CD4-positive, alpha-beta T cell (primary cell): ENCODE measurements at regions not wholly inside any gene's neighbourhood (a gene's known extent, or its start where the extent isn't known, plus 50 kb on each side); places are given as distances from the start of the nearest gene placed in this dataset.

Experiments used
- ATAC-seq: fragments of 200-7000 bp; cut with Tn5 transposase; one replicate; pipeline ENCODE4 v1.10.0; 2022; ENCODE audit warnings: mild to moderate bottlenecking; ENCODE audit not compliant: poor library complexity
- CTCF ChIA-PET: fragments of 350-600 bp; sonication (Branson Sonifier 250); formaldehyde crosslinking; loops from one replicate; lab custom pipeline; 2021; ENCODE audit warnings: antibody characterized with exemption, inconsistent platforms; lab: Charles Lee
- POLR2A ChIA-PET: fragments of 350-600 bp; sonication (Branson Sonifier 250); formaldehyde crosslinking; loops from one replicate; lab custom pipeline; 2021; ENCODE audit warnings: antibody characterized with exemption, inconsistent platforms; lab: Charles Lee
- DNase-seq, 14 experiments: peaks; one replicate each; pipeline ENCODE4 v3.0.0-alpha.2; 2013 to 2020; ENCODE audit warnings: mixed read lengths in 2 of 14
- H3K27ac ChIP-seq, 2 donors: one replicate each; pipeline versions ENCODE4 v1.5.1 to v1.7.0; 2013; ENCODE audit warnings: low read length in 2 of 2, low read depth in 1 of 2, mild to moderate bottlenecking in 1 of 2
- H3K27me3 ChIP-seq, 2 experiments: 1 replicate in 1 of 2; 2 replicates in 1 of 2; pipeline versions ENCODE4 v1.6.1 to v1.7.0; 2013; ENCODE audit warnings: low read length in 2 of 2, control low read depth in 1 of 2, mild to moderate bottlenecking in 1 of 2, moderate library complexity in 1 of 2; ENCODE audit not compliant: insufficient read depth in 2 of 2, control insufficient read depth in 1 of 2
- H3K36me3 ChIP-seq: one replicate; pipeline ENCODE4 v1.6.1; 2013; ENCODE audit warnings: low read length, control low read depth; ENCODE audit not compliant: insufficient read depth
- H3K4me1 ChIP-seq: one replicate; pipeline ENCODE4 v1.6.1; 2013; ENCODE audit warnings: low read length, control low read depth; ENCODE audit not compliant: insufficient read depth
- H3K4me3 ChIP-seq: one replicate; pipeline ENCODE4 v1.5.1; 2013; ENCODE audit warnings: mild to moderate bottlenecking, low read length, moderate library complexity
- H3K9me3 ChIP-seq, 2 experiments: 1 replicate in 1 of 2; 2 replicates in 1 of 2; pipeline versions ENCODE4 v1.6.1 to v1.7.0; 2013; ENCODE audit warnings: low read length in 2 of 2, mild to moderate bottlenecking in 2 of 2, control low read depth in 1 of 2, moderate library complexity in 1 of 2; ENCODE audit not compliant: control insufficient read depth in 1 of 2, insufficient read depth in 1 of 2
- H3K27ac Mint-ChIP-seq: one replicate; pipeline ENCODE4 v1.8.0; 2020; ENCODE audit warnings: mixed read lengths
- H3K27me3 Mint-ChIP-seq: one replicate; pipeline ENCODE4 v1.8.0; 2021; ENCODE audit warnings: mixed read lengths
- H3K36me3 Mint-ChIP-seq: one replicate; pipeline ENCODE4 v1.8.0; 2021; ENCODE audit warnings: low read depth, mixed read lengths
- H3K4me1 Mint-ChIP-seq: one replicate; pipeline ENCODE4 v1.8.0; 2021; ENCODE audit warnings: low read depth, mixed read lengths
- H3K4me3 Mint-ChIP-seq: one replicate; pipeline ENCODE4 v1.8.0; 2020; ENCODE audit warnings: mild to moderate bottlenecking, mixed read lengths
- H3K9me3 Mint-ChIP-seq: one replicate; pipeline ENCODE4 v1.8.0; 2020; ENCODE audit warnings: mixed read lengths
- intact Hi-C, 2 experiments: fragments of 100-400 bp; cut with DNase I in 1 of 2; cut with micrococcal nuclease in 1 of 2; formaldehyde crosslinking; loops; one replicate each; pipeline versions ENCODE4 v1.15.1 to v1.9.0; 2023 to 2025; cut with DNase I, micrococcal nuclease
- TF ChIP-seq, protein P1 (sequence below): fragments of 200-600 bp; IDR thresholded peaks from one replicate; pipeline ENCODE4 v1.8.0; 2022; ENCODE audit warnings: antibody characterized with exemption, mild to moderate bottlenecking

DNA sequence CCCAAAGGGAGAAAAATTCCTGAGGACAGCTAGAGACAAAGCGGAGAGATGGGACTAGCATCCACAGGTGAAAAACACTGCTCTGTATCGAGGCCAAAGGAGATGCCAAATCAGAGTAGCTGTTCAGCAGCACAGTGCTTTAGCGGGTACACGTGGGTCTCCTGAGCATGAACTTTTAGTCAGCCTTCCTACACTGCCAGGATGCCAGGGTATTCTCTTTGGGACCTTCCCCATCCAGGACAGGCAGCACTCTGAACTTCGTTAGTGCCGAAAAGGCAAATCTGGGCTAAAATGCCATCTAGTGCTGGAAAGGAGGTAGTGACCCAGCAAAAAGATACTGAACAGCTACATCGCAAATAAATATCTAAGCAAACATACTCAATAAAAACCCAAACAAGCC, 64.9 kb downstream of the C6orf58 start:
- intact Hi-C loops = no loop called here
- CTCF ChIA-PET = no interaction called here
- TF ChIP-seq, protein P1, sequence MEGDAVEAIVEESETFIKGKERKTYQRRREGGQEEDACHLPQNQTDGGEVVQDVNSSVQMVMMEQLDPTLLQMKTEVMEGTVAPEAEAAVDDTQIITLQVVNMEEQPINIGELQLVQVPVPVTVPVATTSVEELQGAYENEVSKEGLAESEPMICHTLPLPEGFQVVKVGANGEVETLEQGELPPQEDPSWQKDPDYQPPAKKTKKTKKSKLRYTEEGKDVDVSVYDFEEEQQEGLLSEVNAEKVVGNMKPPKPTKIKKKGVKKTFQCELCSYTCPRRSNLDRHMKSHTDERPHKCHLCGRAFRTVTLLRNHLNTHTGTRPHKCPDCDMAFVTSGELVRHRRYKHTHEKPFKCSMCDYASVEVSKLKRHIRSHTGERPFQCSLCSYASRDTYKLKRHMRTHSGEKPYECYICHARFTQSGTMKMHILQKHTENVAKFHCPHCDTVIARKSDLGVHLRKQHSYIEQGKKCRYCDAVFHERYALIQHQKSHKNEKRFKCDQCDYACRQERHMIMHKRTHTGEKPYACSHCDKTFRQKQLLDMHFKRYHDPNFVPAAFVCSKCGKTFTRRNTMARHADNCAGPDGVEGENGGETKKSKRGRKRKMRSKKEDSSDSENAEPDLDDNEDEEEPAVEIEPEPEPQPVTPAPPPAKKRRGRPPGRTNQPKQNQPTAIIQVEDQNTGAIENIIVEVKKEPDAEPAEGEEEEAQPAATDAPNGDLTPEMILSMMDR = peak; percentile 28
- POLR2A ChIA-PET = no interaction called here
- DNase-seq (peak in 3 of 14 experiments; percentile 3 to 6 (median 6)), ATAC-seq (no peak)
- H3K9me3 ChIP-seq = no peaks in the 10 kb centered on the region
- Mint-ChIP-seq H3K27me3 (peaks cover 5% of the 10 kb centered on the region), H3K27ac (no peak overlapping the region), H3K36me3 (peaks cover 10% of the 10 kb centered on the region), H3K9me3 (peaks cover 2% of the 10 kb centered on the region), H3K4me3 (no peak overlapping the region), H3K4me1 (no peaks in the 10 kb centered on the region)
- H3K4me3 ChIP-seq = no peak overlapping the region
- no peak overlapping the region for H3K27ac ChIP-seq
- H3K36me3 ChIP-seq = no peaks in the 10 kb centered on the region
- no peaks in the 10 kb centered on the region for H3K4me1 ChIP-seq
- H3K27me3 ChIP-seq = no peaks in the 10 kb centered on the region
